ENCODE measurements at regions not wholly inside any gene's neighbourhood (a gene's known extent, or its start where the extent isn't known, plus 50 kb on each side); places are given as distances from the start of the nearest gene placed in this dataset.
"Not testable (repeated sequence)": the region's sequence is repeated elsewhere in the genome, so short reads cannot be mapped to it uniquely, and the experiment has no call there.

DNA sequence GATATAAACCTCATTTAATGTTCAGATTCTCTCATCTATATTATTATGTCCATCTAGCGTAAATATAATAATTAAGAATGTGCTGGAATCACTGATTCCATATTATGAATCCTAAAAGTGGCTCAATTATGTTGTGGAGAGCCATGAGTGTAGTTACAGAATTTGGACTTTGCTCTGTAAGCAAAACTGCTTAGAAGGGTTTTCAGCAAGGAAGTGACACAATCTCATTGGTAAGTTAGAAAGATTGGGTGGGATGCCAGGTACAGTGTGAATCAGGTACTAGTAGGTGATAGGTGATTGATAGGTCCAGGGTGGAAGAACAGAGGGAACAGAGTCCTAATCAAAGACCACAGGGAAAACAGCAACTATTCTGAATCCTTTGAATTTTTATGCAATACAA lies 74.9 kb upstream of the ABLIM1 start:
- no peak for DNase-seq

DNA sequence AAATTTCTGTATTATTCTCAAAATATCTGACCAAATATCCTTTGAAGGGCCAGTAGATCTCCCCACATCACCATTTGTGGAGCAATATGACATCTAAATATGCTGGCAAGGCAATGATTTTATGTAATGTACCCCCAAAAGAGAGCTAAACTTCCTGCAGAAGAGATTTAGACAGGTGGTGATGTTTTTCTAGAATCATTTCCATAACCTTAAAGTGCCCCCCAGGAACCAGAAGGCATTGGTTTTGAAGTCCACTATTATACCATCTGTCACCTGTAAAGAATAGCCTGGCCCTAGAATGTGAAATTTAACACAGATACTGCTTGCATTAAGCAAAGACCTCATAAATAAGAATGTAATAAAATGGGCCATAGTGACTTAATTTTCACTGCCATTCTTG lies 77.9 kb upstream of the ABLIM1 start:
- no peak for DNase-seq

DNA sequence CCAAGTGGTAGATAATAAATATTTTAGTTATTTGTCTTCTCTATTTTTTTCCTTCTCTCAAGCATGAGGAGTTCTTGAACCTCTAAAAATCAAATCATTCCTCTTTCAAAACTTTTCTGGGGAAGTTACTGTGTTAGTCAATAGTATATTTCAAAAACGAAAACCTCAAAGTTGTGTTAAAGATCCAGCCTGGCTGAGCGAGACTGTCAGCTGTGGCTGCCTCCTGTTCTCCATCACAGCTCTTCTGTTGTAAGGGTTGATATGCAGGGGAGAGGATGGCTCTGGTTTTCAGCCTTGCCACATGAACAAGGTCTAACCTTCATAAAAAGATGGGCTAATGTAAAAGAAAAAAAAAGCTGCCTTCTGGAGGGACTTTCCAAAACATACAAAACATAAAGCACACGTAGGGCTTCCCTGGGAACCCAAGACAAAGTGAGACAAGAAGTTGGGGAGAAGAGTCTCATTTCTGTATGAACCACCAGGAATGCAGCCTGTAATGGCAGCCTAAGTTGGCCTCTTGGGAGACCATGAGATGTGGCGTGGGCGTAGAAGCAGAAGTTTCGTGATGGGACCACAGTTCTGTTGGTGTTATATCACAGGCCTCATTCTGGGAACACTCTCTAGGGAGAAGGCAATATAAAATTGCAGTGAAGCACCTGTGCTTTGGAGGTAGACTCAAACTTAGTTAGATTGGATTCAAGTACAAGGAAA lies 77.9 kb upstream of the FHIP2A start:
- DNase-seq = no peak

DNA sequence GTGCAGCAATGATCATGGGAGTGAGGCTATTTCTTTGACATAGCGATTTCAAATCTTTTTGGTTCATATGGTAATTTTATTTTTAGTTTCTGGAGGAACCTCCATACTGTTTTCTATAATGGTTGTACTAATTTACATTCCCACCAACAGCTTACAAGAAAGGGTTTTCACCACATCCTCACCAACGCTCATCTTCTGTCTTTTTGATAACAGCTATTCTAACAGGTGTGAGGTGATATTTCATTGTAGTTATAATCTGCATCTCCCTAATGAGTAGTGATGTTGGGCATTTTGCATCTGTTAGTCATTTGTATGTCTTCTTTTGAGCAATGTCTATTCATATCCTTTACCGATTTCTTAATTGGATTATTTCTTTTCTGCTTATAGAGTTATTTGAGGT lies 75.0 kb upstream of the FHIP2A start:
- DNase-seq = no peak

DNA sequence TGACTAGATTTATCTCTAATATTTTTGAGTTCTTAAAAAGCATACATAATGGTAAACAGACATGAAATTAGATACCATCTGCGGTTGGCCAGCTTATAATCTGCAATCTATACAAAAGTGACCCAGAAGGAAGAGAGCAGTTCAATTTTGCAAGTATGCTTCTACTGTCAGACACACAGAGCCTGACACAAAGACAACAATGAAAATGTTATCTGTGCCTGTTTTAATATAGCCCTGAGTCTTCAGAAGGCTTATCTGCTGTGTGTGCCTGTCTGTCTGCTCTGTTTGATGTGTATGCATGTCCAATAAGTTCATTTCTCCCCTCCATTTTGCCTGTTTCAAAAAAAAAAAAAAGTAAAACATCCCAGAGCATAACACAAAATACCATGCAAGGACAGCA lies 73.3 kb upstream of the FHIP2A start:
- DNase-seq = no peak

DNA sequence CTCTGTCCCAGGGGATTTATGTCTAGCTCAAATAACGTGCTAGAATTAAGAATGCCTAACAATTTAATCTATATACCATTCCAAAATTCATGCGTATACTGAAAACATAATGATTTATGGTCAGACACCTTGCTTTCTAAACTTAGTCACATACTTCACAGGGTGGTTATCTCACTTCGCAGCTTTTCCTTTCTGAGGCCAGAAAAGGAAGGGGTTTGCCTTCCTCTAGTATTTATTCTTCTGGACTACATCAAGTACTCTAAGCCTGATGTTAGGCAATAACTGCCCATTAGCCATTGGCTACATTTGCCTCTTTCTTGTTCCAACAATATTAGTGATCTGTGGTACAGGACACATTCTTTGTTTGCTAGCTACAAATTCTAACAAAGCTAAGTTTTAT lies 72.6 kb upstream of the FHIP2A start:
- no peak for DNase-seq

DNA sequence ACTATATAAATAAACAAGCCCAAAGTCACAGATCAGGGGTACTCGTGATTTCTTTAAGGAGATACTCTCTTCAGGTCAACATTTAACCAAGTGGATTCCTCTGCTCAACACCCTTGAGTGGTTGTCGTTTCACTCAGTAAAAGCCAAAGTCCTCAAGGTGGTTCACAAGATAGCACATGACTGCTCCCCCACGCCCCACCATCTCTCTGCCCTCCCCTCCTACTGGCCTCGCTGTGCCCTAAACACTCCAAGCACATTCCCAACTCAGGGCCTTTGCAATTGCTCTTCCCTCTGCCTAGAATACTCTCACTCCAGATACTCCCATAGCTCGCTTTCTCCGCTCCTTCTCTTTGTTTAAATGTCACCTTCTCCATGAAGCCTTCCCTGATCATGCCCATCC lies 72.1 kb upstream of the FHIP2A start:
- DNase-seq = no peak

DNA sequence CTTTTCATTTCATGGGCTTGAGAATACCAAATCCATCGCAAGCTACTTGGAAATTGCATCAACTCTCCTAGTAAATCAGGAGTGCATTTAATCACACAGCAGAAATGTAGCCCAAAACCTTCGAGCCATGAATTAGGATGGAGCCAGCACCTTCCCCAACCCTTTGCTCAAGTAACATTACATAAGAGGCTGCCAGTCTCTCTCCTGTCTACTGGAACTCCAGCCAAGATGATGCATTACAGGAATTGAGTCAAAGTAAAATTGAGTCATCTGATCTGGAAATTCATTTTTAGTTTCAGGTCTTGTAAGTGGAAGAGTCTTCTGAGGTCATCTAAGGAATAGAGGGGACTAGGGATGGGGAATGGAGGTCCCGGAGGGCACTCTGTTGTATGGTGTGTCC lies 69.7 kb upstream of the FHIP2A start:
- DNase-seq = no peak

DNA sequence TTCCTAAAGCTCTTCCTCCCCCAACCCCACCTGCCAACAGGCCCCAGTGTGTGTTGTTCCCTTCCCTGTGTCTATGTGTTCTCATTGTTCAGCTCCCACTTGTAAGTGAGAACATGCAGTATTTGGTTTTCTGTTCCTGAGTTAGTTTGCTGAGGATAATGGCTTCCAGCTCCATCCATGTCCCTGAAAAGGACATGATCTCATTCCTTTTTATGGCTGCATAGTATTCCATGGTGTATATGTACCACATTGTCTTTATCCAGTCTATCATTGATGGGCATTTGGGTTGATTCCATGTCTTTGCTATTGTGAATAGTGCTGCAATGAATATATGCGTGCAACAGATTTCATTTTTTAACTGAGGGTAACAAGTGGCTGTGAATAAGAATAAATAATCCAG lies 69.0 kb upstream of the FHIP2A start:
- DNase-seq = not testable (repeated sequence)

DNA sequence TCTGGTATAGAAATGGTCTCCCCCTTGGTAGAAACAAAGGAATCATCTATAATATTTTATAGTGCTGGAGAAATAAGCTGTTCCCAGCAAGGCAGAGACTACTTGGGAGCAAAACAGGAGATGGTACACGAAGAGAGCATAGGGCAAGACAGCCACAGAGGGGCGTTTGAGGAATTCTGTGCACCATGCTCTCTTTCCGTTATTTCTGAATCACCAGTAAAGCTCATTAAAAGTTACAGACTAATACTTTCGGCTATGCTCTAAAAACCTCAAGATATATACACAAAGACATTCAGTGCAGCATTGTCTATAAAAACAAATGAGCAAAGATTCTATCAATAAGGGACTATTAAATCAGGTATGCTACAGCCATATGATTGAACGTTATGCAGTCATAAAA lies 68.5 kb upstream of the FHIP2A start:
- no peak for DNase-seq

DNA sequence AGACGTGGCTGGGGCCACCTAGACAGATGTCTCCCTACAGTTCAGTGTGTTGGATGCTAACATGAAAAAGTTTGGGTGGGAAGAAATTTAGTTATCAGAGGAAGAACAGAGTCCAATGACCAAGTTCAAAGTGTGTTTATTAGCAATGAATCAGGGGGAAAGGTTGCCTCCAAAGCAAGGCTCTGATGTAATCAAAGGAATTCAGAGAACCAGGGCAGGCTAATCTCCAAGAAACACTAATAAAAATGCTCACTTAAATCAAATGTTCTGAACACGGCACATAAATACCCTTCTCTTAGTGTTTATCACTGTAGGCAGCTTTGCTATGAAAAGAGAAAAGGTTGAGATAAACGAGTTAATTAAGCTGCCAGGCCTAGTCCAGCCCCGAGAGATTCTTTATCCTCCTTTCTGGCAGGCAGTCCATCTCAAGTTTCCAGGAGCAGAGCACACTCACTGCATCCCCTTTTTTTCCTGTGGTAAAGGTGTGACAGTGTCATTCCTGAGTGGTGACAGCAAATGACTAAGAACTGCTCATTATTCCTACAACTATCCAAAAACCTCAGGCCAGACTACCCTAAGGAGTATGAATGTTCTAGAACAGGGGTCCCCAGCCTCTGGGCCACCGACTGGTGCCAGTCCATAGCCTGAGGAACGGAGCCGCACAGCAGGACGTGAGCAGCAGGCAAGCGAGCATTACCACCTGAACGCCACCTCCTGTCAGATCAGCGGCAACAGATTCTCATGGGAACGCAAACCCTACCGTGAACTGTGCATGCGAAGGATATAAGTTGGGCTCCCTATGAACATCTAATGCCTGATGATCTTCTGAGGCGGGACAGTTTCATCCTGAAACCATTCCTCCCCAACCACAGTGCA lies 66.9 kb upstream of the FHIP2A start:
- DNase-seq = no peak

DNA sequence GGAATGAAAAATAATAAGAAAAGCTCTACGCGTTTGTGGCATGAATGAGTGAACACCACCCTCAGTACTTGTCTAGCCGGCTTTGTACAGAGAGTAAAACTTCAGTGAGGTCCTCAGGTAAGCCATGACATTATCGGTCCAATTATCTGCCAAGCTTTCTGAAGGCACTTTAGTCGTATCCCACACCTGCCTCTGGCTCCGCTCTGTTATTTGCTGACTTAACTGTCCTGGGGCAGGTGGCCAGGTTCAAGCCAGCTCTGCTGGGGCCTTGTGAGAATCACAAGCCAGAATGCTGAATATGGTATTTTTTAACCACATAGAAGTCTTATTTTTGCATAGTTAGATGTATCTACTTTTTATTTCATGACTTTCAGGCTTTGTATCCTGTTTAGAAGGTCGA lies 66.0 kb upstream of the FHIP2A start:
- DNase-seq = no peak

DNA sequence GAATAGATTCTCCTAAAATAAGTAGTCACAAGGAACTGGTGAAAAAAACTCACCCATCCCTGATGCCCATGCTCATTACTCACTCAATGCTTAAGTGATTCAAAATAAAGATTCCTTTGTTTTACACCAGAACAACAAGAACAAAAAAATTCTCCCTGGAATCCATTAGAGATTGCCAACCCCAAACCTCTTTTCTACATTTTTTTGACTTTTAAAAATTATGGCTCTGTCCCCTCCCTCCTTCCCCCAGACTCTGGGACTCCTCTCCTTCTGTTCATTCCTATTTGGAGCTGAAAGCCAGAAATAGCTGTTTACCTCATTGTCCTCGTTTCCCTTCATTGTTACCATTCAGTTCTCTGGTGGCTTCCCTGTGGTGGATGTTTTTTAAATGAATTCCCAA lies 63.2 kb upstream of the FHIP2A start:
- no peak for DNase-seq

DNA sequence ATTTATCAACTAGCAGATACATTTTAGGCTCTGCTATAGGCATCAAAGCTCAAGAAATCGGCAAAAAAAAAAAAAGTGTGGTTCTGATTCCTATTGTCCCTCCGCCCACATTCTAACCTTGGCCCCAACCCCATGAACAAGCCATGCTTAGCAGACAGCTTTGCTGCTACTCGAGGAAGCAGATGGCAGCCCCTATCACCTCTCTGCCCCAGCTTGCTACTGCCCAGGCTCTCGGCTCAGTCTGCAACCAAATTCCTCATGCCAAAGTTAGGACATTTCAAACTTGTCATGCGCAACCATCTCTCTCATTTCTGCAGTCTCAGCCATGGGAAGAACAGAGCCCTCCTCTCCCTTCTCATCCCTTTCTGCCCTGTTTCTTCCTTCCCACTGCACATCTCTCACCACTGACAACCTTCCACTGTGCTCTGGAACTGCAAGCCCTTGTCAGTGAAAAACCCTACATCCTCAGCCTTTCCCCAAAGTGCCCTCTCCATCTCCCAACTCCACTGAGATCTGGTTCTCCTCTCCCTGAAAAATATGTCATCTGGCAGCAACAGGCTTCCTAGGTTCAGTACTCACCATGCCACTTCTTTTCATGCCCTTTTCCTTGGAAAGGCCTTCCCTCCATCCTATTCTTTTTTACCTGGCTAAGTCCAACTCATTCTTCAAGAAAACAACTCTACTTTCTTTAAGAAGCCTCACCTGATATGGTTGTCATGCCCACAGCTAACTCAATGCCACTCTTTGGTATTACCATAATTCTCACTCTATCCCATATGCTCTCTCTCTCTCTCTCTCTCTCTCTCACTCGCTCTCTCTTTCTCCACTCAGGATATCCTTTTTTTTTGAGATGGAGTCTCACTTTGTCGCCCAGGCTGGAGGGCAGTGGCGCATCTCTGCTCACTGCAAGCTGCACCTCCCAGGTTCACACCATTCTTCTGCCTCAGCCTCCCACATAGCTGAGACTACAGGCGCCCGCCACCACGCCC lies 60.1 kb upstream of the FHIP2A start:
- DNase-seq = no peak

DNA sequence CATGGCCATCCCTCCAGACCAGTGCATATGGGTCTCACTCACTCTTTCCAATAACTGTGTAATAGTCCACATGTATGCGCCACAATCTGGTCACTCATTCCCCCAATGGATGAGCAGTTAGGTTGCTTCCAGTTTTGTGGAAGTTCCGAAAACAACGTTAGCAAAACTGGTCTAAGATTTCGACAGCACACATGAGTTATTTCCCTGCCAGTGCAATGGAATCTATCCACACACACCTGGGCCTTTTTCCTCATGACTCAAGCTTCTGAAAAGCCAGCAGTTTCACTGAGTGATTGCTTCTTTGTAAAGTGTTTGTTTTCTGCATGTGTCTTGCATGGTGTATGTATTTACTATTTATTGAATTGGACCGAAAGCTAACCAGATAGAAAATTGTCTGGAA lies 58.8 kb upstream of the FHIP2A start:
- no peak for DNase-seq

DNA sequence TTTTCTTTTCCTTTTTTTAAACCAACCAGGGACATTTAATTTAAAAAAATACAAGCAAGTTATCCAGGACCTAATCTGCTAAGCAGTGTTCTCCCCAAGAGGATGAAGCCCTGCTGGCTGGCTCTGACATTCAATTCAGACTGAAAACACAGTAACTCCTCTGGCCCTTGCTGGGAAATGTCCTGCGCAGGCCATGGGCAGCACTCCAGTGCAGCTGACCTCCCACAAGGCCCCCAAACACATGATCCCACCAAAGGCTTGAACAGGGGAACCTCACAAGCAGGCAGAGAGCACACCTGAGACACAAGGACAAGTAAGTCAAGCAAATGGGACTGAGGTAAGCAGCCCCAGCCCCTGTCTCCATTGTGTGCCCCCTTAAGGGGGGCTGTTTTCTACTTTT lies 56.9 kb upstream of the FHIP2A start:
- DNase-seq = no peak

DNA sequence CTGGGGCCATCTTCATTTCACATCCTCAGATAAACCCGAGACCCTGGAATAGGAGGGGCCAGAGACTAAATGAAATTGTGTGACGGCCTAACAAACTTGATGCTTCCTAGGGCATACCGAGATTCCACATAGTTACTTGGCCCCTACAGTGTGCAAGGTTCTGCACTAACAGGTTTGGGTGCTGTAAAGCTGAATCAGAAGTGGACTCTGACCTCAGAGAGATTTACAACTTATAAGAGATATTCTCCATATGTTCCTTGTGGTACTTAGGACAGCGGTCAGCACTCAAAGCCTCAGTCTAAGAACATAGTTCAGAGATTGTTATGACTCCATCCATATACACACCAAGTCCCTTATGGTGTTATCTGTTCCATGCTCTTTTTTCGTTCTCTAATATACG lies 55.1 kb upstream of the FHIP2A start:
- no peak for DNase-seq

DNA sequence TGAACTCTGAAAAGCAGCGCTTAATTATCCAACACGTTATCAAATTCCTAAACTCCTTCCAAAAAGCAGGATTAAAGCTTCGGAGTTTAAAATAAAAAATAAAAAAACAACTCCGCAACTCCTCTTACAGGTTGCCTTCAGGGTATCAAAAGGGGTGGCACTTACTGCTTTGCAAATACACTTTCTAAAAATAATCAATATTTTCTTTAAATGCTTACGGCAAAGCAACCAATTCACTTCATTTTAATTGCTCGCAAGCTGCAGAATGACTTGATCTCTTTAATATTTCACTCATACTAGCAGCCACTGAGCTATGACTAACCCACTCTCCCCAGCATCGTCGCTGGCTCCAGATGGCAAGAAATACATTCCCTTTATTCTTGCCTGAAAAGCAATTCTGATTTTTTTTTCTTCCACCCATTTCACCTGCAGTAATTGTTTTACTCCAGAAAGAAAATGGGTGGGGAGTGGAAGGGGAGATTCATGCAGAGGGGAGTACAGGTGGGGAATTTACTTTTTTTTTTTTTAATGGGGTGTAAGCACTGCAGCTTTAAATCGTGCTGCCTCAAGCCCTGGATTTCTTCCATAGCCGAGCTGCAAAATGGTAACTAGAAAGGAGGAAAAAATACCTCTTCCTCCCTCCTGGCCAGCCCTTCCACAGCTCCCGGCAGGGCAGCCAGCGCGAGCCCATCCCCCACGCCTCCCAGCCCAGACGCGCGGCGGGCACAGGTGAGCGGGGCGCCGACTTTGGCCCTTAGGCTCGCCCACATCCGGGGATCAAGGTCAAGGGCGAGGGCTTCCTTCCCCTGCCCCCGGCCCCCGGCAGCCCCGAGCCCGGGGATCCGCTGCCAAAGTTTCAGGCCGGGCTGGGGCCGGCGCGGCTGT lies 54.2 kb upstream of the FHIP2A start:
- DNase-seq = no peak

DNA sequence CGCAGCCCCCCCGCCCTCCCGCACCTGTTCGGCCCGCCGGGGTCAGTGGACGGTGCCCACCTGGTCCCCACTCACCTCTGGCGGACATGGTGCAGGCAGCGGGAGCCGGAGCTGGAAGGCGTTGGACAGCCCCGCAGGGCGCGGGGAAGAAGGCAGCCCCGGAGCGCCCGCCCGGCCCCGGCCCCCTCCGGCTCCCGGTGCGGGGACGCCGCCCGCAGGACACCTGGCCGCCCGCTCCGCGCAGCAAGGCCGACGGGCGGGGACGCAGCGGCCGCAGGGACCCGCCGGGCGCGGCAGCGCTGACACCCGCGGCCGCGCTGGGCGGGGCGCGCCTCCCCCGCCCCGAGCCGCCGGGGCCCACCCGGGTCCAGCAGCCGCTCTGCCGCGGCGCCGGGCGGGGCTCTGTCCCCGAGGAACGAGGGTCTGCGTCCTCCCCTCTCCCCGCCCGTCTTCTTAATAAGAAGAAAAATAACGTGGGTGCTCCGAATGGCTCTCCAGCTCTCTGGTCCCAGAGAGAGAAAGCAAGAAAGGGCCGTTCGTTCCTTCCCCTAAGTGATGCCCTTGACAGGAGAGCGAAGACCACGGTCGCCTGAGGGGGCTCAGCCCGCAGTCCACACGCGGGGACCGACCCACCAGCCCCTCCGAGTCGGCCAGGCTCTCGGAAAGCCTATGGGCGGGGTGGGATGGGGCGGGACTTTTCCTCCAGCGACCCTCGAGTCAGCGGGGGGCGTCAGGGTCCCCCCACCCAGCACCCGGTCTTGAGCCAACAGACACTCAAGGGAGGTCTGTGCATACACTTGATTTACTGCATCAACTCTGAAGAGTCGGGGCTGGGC lies 53.4 kb upstream of the FHIP2A start:
- no peak for DNase-seq

DNA sequence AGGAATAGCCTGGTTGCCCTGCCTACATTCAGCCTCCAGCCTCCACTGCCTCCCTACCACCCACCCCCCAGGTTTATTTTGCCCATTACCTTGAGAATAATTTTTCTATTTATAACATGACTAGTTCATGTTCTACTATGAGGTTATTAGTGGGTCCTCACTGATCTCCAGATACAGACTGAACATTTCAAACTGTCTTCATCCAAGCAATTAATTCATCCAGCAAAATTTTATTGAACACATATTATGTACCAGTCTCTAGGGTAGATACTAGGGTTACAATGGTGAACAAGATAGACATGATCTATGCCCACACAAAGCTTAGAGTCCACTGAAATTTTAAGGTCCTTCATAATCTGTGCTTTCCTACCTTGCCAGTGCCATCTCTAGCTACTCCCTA lies 51.6 kb upstream of the FHIP2A start:
- no peak for DNase-seq

DNA sequence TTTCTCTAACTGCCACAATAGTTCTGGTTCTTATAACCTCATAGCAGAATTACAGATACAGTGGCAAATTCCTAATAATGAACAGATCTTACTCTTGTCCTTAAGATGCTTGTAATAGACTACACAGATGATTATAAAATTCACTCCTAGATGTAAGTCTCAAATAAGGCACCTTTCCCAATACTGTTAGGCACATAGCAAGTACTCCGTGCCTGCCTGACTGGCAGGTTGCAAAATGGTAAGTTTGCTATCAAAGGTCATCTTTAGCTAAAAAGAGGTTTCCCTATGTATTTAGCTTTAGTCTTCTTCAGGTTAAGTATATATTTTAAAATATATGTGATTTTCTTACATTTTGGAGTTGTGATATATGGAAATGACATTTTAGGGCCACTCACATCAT lies 50.4 kb upstream of the FHIP2A start:
- DNase-seq = no peak
